ENCODE measurements at regions not wholly inside any gene's neighbourhood (a gene's known extent, or its start where the extent isn't known, plus 50 kb on each side); places are given as distances from the start of the nearest gene placed in this dataset.

GRCh38 chr10:85535926-85536325, 830.7 kb downstream of the GRID1 start:
- H3K36me3 ChIP-seq (replicated peaks; ENCODE audit: insufficient read depth, low read depth), result no peaks in the 10 kb centered on the region
- no peaks in the 10 kb centered on the region for H4K20me1 ChIP-seq (ENCODE audit: insufficient read depth, poor library complexity, severe bottlenecking)
- no peaks in the 10 kb centered on the region for H3K9me3 ChIP-seq (ENCODE audit: low read depth)
- H3K4me1 ChIP-seq (ENCODE audit: insufficient read depth), result no peaks in the 10 kb centered on the region
- no peak for DNase-seq (ENCODE audit: low spot score)
- no peak overlapping the region for H2AFZ ChIP-seq
- H3K9me2 ChIP-seq (replicated peaks; ENCODE audit: insufficient read depth), result no peaks in the 10 kb centered on the region
- H3K79me2 ChIP-seq, result no peaks in the 10 kb centered on the region
- H3K4me2 ChIP-seq, result no peak overlapping the region
- H3K27me3 ChIP-seq, result no peaks in the 10 kb centered on the region
- H3K4me3 ChIP-seq, result no peak overlapping the region
- TF ChIP-seq EZH2 (IDR thresholded peaks at IDR 0.05; ENCODE audit: borderline replicate concordance) (no peak), EZH2phosphoT487 (IDR thresholded peaks at IDR 0.05; ENCODE audit: low read depth, severe bottlenecking, unreplicated experiment) (no peak)
- TF ChIP-seq, protein P1, sequence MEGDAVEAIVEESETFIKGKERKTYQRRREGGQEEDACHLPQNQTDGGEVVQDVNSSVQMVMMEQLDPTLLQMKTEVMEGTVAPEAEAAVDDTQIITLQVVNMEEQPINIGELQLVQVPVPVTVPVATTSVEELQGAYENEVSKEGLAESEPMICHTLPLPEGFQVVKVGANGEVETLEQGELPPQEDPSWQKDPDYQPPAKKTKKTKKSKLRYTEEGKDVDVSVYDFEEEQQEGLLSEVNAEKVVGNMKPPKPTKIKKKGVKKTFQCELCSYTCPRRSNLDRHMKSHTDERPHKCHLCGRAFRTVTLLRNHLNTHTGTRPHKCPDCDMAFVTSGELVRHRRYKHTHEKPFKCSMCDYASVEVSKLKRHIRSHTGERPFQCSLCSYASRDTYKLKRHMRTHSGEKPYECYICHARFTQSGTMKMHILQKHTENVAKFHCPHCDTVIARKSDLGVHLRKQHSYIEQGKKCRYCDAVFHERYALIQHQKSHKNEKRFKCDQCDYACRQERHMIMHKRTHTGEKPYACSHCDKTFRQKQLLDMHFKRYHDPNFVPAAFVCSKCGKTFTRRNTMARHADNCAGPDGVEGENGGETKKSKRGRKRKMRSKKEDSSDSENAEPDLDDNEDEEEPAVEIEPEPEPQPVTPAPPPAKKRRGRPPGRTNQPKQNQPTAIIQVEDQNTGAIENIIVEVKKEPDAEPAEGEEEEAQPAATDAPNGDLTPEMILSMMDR (IDR thresholded peaks at IDR 0.05; ENCODE audit: poor library complexity), result no peak
- no peak overlapping the region for H3K27ac ChIP-seq

DNA sequence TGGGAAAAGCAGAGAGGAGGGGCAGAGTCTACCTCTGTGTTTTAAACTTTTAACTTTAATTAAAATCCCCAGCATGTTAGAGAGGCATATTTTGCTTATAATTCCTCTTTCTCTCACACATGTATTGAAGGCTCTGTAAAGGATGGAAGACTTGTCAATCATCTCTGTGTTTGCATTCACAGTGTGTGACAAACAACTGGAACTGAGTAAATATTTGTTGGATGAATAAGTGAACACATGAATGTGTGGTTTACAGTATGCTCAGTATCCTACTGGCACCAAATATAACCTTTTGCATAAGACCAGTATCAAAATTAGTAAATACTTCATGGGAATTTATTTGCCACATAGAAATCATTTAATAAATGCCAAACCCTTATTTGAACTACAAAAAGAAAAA, 829.0 kb downstream of the GRID1 start:
- Histone ChIP-seq H3K27me3 (no peaks in the 10 kb centered on the region), H3K4me1 (ENCODE audit: insufficient read depth) (peaks cover 8% of the 10 kb centered on the region), H3K27ac (peak overlapping the region; percentile 90), H3K9me2 (replicated peaks; ENCODE audit: insufficient read depth) (no peaks in the 10 kb centered on the region), H3K9me3 (ENCODE audit: low read depth) (no peaks in the 10 kb centered on the region), H3K4me3 (no peak overlapping the region), H4K20me1 (ENCODE audit: insufficient read depth, poor library complexity, severe bottlenecking) (no peaks in the 10 kb centered on the region), H2AFZ (no peak overlapping the region), H3K4me2 (no peak overlapping the region), H3K36me3 (replicated peaks; ENCODE audit: insufficient read depth, low read depth) (no peaks in the 10 kb centered on the region), H3K79me2 (no peaks in the 10 kb centered on the region)
- TF ChIP-seq EZH2 (IDR thresholded peaks at IDR 0.05; ENCODE audit: borderline replicate concordance) (no peak), EZH2phosphoT487 (IDR thresholded peaks at IDR 0.05; ENCODE audit: low read depth, severe bottlenecking, unreplicated experiment) (no peak)
- TF ChIP-seq, protein P1 (IDR thresholded peaks at IDR 0.05; ENCODE audit: poor library complexity), result no peak
- no peak for DNase-seq (ENCODE audit: low spot score)

DNA sequence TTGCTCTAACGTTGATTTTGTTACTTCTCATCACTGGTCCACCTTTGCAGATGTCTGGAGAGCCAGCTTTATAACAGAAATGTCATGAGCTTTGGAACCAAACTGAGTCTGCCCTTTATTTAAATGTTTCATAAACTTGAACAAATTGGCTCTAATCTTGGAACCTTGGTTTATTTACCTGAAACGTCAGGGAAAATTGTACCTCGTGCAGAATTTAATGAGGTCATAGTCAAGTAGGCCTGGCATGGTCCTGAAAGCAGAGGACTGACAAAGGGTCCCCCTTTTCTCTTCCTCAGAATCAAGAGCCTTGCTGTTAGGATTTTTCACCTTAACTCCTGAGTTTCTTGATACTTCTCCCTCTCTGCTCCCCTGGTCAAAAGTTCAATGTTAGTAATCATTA, 828.0 kb downstream of the GRID1 start:
- TF ChIP-seq, protein P1 (IDR thresholded peaks at IDR 0.05; ENCODE audit: poor library complexity), result no peak
- TF ChIP-seq EZH2 (IDR thresholded peaks at IDR 0.05; ENCODE audit: borderline replicate concordance) (no peak), EZH2phosphoT487 (IDR thresholded peaks at IDR 0.05; ENCODE audit: low read depth, severe bottlenecking, unreplicated experiment) (no peak)
- Histone ChIP-seq H2AFZ (no peak overlapping the region), H3K9me2 (replicated peaks; ENCODE audit: insufficient read depth) (no peaks in the 10 kb centered on the region), H3K4me1 (ENCODE audit: insufficient read depth) (peaks cover 13% of the 10 kb centered on the region), H3K4me3 (no peak overlapping the region), H3K79me2 (no peaks in the 10 kb centered on the region), H3K9me3 (ENCODE audit: low read depth) (no peaks in the 10 kb centered on the region), H3K27me3 (no peaks in the 10 kb centered on the region), H3K4me2 (no peak overlapping the region), H4K20me1 (ENCODE audit: insufficient read depth, poor library complexity, severe bottlenecking) (no peaks in the 10 kb centered on the region), H3K36me3 (replicated peaks; ENCODE audit: insufficient read depth, low read depth) (no peaks in the 10 kb centered on the region), H3K27ac (peak overlapping the region; percentile 90)
- WGBS (ENCODE audit: low lambda C conversion rate, missing lambda C conversion rate), result 68% methylated on average over 3 of the region's 3 CpGs
- DNase-seq (ENCODE audit: low spot score), result peak; percentile 52

GRCh38 chr10:85542152-85542551, 824.4 kb downstream of the GRID1 start:
- H3K9me3 ChIP-seq (ENCODE audit: low read depth), result no peaks in the 10 kb centered on the region

More at GRCh38 chr10:85542152-85542551, 824.4 kb downstream of the GRID1 start:
- no peak overlapping the region for H3K4me2 ChIP-seq
- no peaks in the 10 kb centered on the region for H3K9me2 ChIP-seq (replicated peaks; ENCODE audit: insufficient read depth)
- no peak overlapping the region for H2AFZ ChIP-seq
- H3K4me1 ChIP-seq (ENCODE audit: insufficient read depth), result peaks cover 13% of the 10 kb centered on the region
- H3K36me3 ChIP-seq (replicated peaks; ENCODE audit: insufficient read depth, low read depth), result no peaks in the 10 kb centered on the region
- no peaks in the 10 kb centered on the region for H4K20me1 ChIP-seq (ENCODE audit: insufficient read depth, poor library complexity, severe bottlenecking)
- TF ChIP-seq EZH2phosphoT487 (IDR thresholded peaks at IDR 0.05; ENCODE audit: low read depth, severe bottlenecking, unreplicated experiment), result no peak
- TF ChIP-seq EZH2 (IDR thresholded peaks at IDR 0.05; ENCODE audit: borderline replicate concordance), result no peak
- TF ChIP-seq, protein P1 (IDR thresholded peaks at IDR 0.05; ENCODE audit: poor library complexity), result no peak
- H3K4me3 ChIP-seq, result no peak overlapping the region
- peak; percentile 72 for DNase-seq (ENCODE audit: low spot score)
- peak overlapping the region; percentile 68 for H3K27ac ChIP-seq
- WGBS (ENCODE audit: low lambda C conversion rate, missing lambda C conversion rate), result 29% methylated on average over 6 of the region's 6 CpGs
- H3K27me3 ChIP-seq, result no peaks in the 10 kb centered on the region
- H3K79me2 ChIP-seq, result no peaks in the 10 kb centered on the region
